Right atrium auricular region (tissue), 2 donors: ENCODE measurements at regions not wholly inside any gene's neighbourhood (a gene's known extent, or its start where the extent isn't known, plus 50 kb on each side); places are given as distances from the start of the nearest gene placed in this dataset.

Experiments
- DNase-seq: peaks from one replicate; pipeline ENCODE4 v3.0.0-alpha.2; 2019; ENCODE audit warnings: low spot score
- H3K27ac ChIP-seq, 2 donors: fragments of 200-600 bp; sonication (generic); 1 replicate in 1 of 2; 2 replicates in 1 of 2; pipeline ENCODE4 v1.5.1; 2016 to 2019
- H3K27me3 ChIP-seq, 2 donors: fragments of 200-600 bp; sonication (generic); one replicate each; pipeline versions ENCODE4 v1.5.1 to v1.6.0; 2017 to 2019
- H3K36me3 ChIP-seq: fragments of 200-600 bp; sonication (generic); one replicate; pipeline ENCODE4 v1.5.1; 2016
- H3K4me1 ChIP-seq, 2 donors: fragments of 200-600 bp; sonication (generic); one replicate each; pipeline versions ENCODE4 v1.5.1 to v1.6.0; 2017 to 2019
- H3K4me3 ChIP-seq, 2 donors: fragments of 200-600 bp; sonication (generic); 1 replicate in 1 of 2; 2 replicates in 1 of 2; pipeline ENCODE4 v1.5.1; 2017 to 2019; ENCODE audit warnings: mild to moderate bottlenecking in 1 of 2, moderate library complexity in 1 of 2
- H3K9me3 ChIP-seq, 2 donors: fragments of 200-600 bp; sonication (generic); one replicate each; pipeline ENCODE4 v1.5.1; 2019
- CTCF ChIP-seq, 2 donors: fragments of 200-600 bp; sonication (generic); IDR thresholded peaks; one replicate each; pipeline ENCODE4 v1.5.1; 2019; ENCODE audit warnings: antibody characterized with exemption in 2 of 2

GRCh38 chr11:24084956-24085355, 411.9 kb upstream of the LUZP2 start:
- no peak for TF ChIP-seq CTCF (IDR thresholded peaks at IDR 0.05)
- no peak overlapping the region for H3K27ac ChIP-seq
- no peaks in the 10 kb centered on the region for H3K4me1 ChIP-seq
- H3K27me3 ChIP-seq = no peaks in the 10 kb centered on the region
- no peaks in the 10 kb centered on the region for H3K9me3 ChIP-seq
- no peaks in the 10 kb centered on the region for H3K36me3 ChIP-seq
- H3K4me3 ChIP-seq = no peak overlapping the region
- DNase-seq = no peak

DNA sequence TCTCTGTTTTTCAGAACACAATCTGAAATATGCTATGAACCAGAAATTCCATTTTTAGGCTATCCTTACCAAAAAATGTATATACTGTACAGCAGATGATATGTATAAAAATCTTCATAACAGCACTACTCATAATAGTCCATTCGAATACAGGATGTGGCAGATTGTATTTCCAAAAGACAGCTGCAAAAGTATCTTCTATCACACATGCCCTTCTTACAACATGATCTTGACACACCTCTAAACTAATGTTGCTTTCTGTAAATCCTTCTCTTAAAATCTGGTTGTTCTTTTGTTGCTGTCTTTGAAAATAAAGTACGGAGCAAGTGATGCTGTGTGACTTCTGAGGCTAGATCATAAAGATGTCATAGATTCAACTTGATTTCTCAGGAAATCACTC, 409.9 kb upstream of the LUZP2 start:
- H3K27me3 ChIP-seq = no peaks in the 10 kb centered on the region
- TF ChIP-seq CTCF (IDR thresholded peaks at IDR 0.05) = no peak
- no peak overlapping the region for H3K4me3 ChIP-seq
- no peaks in the 10 kb centered on the region for H3K9me3 ChIP-seq
- H3K27ac ChIP-seq = no peak overlapping the region
- H3K4me1 ChIP-seq = no peaks in the 10 kb centered on the region
- no peak for DNase-seq
- no peaks in the 10 kb centered on the region for H3K36me3 ChIP-seq

DNA sequence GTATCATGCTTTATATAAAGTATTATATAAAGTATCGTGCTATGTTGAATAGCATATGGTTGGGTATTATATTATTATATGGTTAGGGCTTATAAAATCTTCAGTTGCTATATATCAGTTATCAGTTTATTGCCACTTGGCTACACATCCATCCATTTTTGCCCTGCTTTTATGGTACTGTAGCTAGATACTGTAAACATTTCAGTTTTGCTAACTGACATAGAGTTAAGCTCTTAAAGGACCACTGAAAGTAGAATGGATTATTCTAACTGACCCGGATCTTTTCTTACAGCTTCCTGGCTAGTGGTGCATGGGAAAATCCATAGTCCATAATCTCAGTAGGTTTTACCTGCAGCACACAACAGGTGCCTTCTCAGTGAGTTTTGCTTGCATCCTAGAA, 405.3 kb upstream of the LUZP2 start:
- no peak overlapping the region for H3K27ac ChIP-seq
- no peaks in the 10 kb centered on the region for H3K4me1 ChIP-seq
- no peak for TF ChIP-seq CTCF (IDR thresholded peaks at IDR 0.05)
- DNase-seq = no peak
- H3K27me3 ChIP-seq = no peaks in the 10 kb centered on the region
- no peaks in the 10 kb centered on the region for H3K9me3 ChIP-seq
- H3K36me3 ChIP-seq = no peaks in the 10 kb centered on the region
- no peak overlapping the region for H3K4me3 ChIP-seq

- H3K4me3 ChIP-seq = no peak overlapping the region
- no peaks in the 10 kb centered on the region for H3K9me3 ChIP-seq
- no peak overlapping the region for H3K27ac ChIP-seq
- no peak for TF ChIP-seq CTCF (IDR thresholded peaks at IDR 0.05)
- no peak for DNase-seq
- no peaks in the 10 kb centered on the region for H3K27me3 ChIP-seq
- H3K36me3 ChIP-seq = no peaks in the 10 kb centered on the region
- H3K4me1 ChIP-seq = no peaks in the 10 kb centered on the region
Measured at GRCh38 chr11:24093375-24093774, 403.5 kb upstream of the LUZP2 start.

DNA sequence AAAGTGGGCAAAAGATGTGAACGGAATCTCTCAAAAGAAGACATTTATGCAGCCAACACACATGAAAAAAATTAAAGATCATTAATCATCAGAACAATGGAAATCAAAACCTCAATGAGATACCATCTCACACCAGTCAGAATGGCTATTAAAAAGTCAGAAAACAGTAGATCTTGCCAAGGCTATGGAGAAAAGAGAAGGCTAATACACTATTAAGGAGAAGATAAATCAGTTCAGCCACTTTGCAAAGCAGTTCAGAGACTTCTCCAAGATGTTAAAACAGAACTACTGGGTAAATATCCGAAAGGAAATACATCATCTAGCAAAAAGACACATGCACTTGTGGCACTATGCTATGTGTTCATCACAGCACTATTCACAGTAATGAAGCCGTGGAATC, 388.2 kb upstream of the LUZP2 start:
- no peak for DNase-seq
- Histone ChIP-seq H3K36me3 (no peaks in the 10 kb centered on the region), H3K4me1 (no peaks in the 10 kb centered on the region), H3K27me3 (no peaks in the 10 kb centered on the region), H3K4me3 (no peak overlapping the region), H3K27ac (no peak overlapping the region), H3K9me3 (peaks cover 0 to 25% of the 10 kb centered on the region in 2 donors)
- no peak for TF ChIP-seq CTCF (IDR thresholded peaks at IDR 0.05)

GRCh38 chr11:24122291-24122690, 374.6 kb upstream of the LUZP2 start:
- H3K36me3 ChIP-seq = no peaks in the 10 kb centered on the region
- H3K9me3 ChIP-seq = no peaks in the 10 kb centered on the region
- no peak overlapping the region for H3K27ac ChIP-seq
- H3K4me1 ChIP-seq = no peaks in the 10 kb centered on the region
- TF ChIP-seq CTCF (IDR thresholded peaks at IDR 0.05) = no peak
- no peaks in the 10 kb centered on the region for H3K27me3 ChIP-seq
- no peak for DNase-seq
- H3K4me3 ChIP-seq = no peak overlapping the region
